OCI-M1 (cell line): ENCODE measurements at regions not wholly inside any gene's neighbourhood (a gene's known extent, or its start where the extent isn't known, plus 50 kb on each side); places are given as distances from the start of the nearest gene placed in this dataset.
"Not testable (repeated sequence)": the region's sequence is repeated elsewhere in the genome, so short reads cannot be mapped to it uniquely, and the experiment has no call there.

Source experiments
- DNase-seq: peaks from one replicate; lab custom pipeline; 2025; lab: John Stamatoyannopoulos, UW

- DNase-seq = no peak
These were observed 252.2 kb downstream of the SYT10 start for GRCh38 chr12:33187409-33187808.

- DNase-seq = no peak
These were observed 255.5 kb downstream of the SYT10 start for GRCh38 chr12:33184161-33184560.

GRCh38 chr12:33182485-33182884 lies 257.1 kb downstream of the SYT10 start:
- peak; percentile 55 for DNase-seq

- DNase-seq = peak; percentile 56
These were observed 258.7 kb downstream of the SYT10 start for GRCh38 chr12:33180918-33181317.

GRCh38 chr12:33166260-33166659 lies 269.7 kb upstream of the PKP2 start:
- not testable (repeated sequence) for DNase-seq

GRCh38 chr12:33156042-33156441 lies 259.5 kb upstream of the PKP2 start:
- DNase-seq = no peak

GRCh38 chr12:33147292-33147691 lies 250.7 kb upstream of the PKP2 start:
- not testable (repeated sequence) for DNase-seq

GRCh38 chr12:33129500-33129899 lies 232.9 kb upstream of the PKP2 start:
- DNase-seq = no peak

GRCh38 chr12:33125755-33126154 lies 229.2 kb upstream of the PKP2 start:
- DNase-seq = no peak

GRCh38 chr12:33116284-33116683 lies 219.7 kb upstream of the PKP2 start:
- no peak for DNase-seq

- DNase-seq = no peak
These were observed 219.1 kb upstream of the PKP2 start for GRCh38 chr12:33115716-33116115.

GRCh38 chr12:33111850-33112249 lies 215.3 kb upstream of the PKP2 start:
- no peak for DNase-seq

GRCh38 chr12:33107827-33108226 lies 211.2 kb upstream of the PKP2 start:
- not testable (repeated sequence) for DNase-seq

GRCh38 chr12:33093534-33093933 lies 197.0 kb upstream of the PKP2 start:
- DNase-seq = no peak

- not testable (repeated sequence) for DNase-seq
These were observed 191.3 kb upstream of the PKP2 start for GRCh38 chr12:33087876-33088275.

- DNase-seq = not testable (repeated sequence)
These were observed 179.8 kb upstream of the PKP2 start for GRCh38 chr12:33076401-33076800.

GRCh38 chr12:33075130-33075766 lies 178.7 kb upstream of the PKP2 start:
- not testable (repeated sequence) for DNase-seq

- no peak for DNase-seq
These were observed 165.3 kb upstream of the PKP2 start for GRCh38 chr12:33061844-33062243.

GRCh38 chr12:33054371-33054770 lies 157.8 kb upstream of the PKP2 start:
- DNase-seq = no peak

GRCh38 chr12:33052141-33053051 lies 155.8 kb upstream of the PKP2 start:
- DNase-seq = no peak

- DNase-seq = no peak
These were observed 151.1 kb upstream of the PKP2 start for GRCh38 chr12:33047666-33048065.

GRCh38 chr12:33044447-33044846 lies 147.9 kb upstream of the PKP2 start:
- no peak for DNase-seq

- DNase-seq = no peak
These were observed 145.0 kb upstream of the PKP2 start for GRCh38 chr12:33041562-33041961.
